HL-60 (cell line): ENCODE measurements at regions not wholly inside any gene's neighbourhood (a gene's known extent, or its start where the extent isn't known, plus 50 kb on each side); places are given as distances from the start of the nearest gene placed in this dataset.

Source experiments
- DNase-seq, 2 experiments: peaks; one replicate each; pipeline ENCODE4 v3.0.0-alpha.2; 2010 to 2020; ENCODE audit warnings: low read depth in 1 of 2, low spot score in 1 of 2
- H3K27ac ChIP-seq: fragments of 250-450 bp; sonication (Bioruptor Pico); replicated peaks from 2 replicates; pipeline ENCODE4 v1.5.1; 2020; ENCODE audit warnings: mild to moderate bottlenecking, moderate library complexity
- H3K27me3 ChIP-seq: fragments of 250-450 bp; sonication (Bioruptor Pico); 2 replicates; pipeline ENCODE4 v1.5.1; 2021; ENCODE audit warnings: mild to moderate bottlenecking, moderate library complexity; ENCODE audit not compliant: insufficient read depth, poor library complexity, severe bottlenecking
- H3K4me3 ChIP-seq: replicated peaks from 2 replicates; pipeline ENCODE4 v1.5.1; 2011; ENCODE audit warnings: mild to moderate bottlenecking, control low read depth, low read length; ENCODE audit not compliant: insufficient read depth
- CTCF ChIP-seq: IDR thresholded peaks from one replicate; pipeline ENCODE4 v1.5.1; 2011; ENCODE audit warnings: low read length, control low read depth, inconsistent platforms; ENCODE audit not compliant: insufficient read depth
- GABPA ChIP-seq: IDR thresholded peaks from 2 replicates; pipeline ENCODE4 v1.6.1; 2012; ENCODE audit warnings: low read depth
- POLR2AphosphoS5 ChIP-seq: IDR thresholded peaks from 2 replicates; pipeline ENCODE4 v1.6.1; 2012; ENCODE audit warnings: low read depth
- SPI1 ChIP-seq: IDR thresholded peaks from 2 replicates; pipeline ENCODE4 v1.6.1; 2012; ENCODE audit warnings: low read depth, mild to moderate bottlenecking, borderline replicate concordance
- TF ChIP-seq, protein P1 (sequence below): IDR thresholded peaks from 2 replicates; pipeline ENCODE4 v1.6.1; 2012; ENCODE audit warnings: low read depth; ENCODE audit not compliant: insufficient replicate concordance

DNA sequence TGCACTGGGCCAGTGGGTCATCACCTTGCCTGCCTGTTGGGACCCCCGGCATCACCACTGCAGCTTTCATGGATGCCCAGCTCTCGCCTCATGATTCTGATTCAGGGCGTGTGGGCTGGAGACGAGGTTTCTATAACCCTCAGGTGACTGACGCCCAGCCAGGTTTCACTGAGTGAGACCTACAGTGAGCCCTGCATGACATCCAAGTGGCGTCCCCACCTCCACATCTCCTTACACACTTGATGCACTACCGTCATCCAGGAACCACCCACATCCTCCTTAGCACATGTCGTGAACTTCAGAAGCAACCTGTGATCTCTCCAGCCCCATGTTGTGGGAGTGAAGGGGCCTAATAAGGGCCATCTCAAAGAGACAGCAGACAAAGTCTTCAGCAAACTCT lies 257.5 kb downstream of the CTTN start:
- H3K27ac ChIP-seq = no peak overlapping the region
- no peak overlapping the region for H3K4me3 ChIP-seq
- DNase-seq = no peak
- H3K27me3 ChIP-seq = no peaks in the 10 kb centered on the region
- no peak for TF ChIP-seq GABPA
- TF ChIP-seq POLR2AphosphoS5 = no peak
- TF ChIP-seq, protein P1, sequence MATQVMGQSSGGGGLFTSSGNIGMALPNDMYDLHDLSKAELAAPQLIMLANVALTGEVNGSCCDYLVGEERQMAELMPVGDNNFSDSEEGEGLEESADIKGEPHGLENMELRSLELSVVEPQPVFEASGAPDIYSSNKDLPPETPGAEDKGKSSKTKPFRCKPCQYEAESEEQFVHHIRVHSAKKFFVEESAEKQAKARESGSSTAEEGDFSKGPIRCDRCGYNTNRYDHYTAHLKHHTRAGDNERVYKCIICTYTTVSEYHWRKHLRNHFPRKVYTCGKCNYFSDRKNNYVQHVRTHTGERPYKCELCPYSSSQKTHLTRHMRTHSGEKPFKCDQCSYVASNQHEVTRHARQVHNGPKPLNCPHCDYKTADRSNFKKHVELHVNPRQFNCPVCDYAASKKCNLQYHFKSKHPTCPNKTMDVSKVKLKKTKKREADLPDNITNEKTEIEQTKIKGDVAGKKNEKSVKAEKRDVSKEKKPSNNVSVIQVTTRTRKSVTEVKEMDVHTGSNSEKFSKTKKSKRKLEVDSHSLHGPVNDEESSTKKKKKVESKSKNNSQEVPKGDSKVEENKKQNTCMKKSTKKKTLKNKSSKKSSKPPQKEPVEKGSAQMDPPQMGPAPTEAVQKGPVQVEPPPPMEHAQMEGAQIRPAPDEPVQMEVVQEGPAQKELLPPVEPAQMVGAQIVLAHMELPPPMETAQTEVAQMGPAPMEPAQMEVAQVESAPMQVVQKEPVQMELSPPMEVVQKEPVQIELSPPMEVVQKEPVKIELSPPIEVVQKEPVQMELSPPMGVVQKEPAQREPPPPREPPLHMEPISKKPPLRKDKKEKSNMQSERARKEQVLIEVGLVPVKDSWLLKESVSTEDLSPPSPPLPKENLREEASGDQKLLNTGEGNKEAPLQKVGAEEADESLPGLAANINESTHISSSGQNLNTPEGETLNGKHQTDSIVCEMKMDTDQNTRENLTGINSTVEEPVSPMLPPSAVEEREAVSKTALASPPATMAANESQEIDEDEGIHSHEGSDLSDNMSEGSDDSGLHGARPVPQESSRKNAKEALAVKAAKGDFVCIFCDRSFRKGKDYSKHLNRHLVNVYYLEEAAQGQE = no peak
- no peak for TF ChIP-seq CTCF
- no peak for TF ChIP-seq SPI1

DNA sequence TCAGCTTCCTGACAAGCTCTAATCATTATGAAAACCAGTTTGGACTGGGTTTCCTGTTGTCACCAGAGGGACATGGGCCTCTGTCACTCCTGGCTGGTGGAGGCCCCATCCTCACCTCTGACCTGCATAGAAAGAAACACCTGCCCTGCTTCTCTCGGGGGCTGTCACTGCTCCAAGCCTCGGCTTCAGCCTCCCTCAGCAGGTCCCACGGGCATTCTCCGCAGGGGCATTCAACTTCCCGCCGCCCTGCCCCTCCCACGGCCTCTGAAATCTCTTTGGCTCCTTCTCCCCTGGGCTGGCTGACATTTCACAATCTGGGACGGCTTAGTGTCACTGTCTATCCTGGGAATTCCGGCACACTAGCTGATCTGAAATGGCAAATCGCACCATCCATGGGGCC lies 257.9 kb downstream of the CTTN start:
- TF ChIP-seq, protein P1 = no peak
- TF ChIP-seq POLR2AphosphoS5 (no peak), GABPA (no peak), CTCF (no peak), SPI1 (no peak)
- DNase-seq = no peak
- Histone ChIP-seq H3K27ac (no peak overlapping the region), H3K27me3 (no peaks in the 10 kb centered on the region), H3K4me3 (no peak overlapping the region)

DNA sequence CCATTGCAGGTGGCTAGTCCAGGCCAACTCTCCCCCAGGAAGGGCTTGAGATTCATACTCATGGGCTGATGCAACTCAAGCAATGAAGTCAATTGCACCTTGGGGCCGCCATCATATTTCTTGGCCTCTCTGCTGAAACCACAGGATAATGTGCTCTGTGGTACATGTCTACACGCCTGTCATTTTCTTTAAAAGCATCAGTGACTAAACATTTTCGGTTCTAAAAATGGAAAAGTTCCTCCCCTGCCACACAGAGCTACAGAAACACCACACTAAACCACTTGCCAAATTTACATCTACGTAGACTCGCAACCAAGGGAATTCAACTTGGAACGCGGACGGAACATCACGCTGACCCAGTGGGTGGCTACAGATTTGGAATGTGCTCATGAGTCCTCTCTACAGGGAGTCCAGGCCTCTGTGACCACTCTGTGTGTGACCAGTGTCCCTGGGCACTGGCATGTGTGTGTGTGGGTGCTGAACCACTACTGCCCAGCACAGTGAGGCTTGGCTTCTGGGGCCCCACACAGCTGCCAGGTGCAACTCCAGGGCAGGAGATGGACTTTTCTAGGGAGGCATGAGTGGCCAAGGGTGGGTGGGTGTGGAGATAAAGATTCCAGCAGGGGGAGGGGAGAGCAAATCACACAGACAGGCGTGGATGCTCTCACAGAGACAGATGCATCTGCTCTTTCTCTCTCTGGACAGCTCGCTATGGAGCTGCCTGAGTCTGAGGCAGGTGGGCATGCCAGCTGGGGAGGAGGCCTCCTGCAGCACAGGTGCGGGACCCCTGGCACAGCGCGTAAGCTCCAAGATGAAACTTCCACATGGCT lies 261.9 kb downstream of the CTTN start:
- no peak overlapping the region for H3K4me3 ChIP-seq
- H3K27me3 ChIP-seq = peaks cover 15% of the 10 kb centered on the region
- TF ChIP-seq SPI1 = no peak
- no peak for TF ChIP-seq POLR2AphosphoS5
- TF ChIP-seq GABPA = no peak
- TF ChIP-seq, protein P1 = no peak
- TF ChIP-seq CTCF = no peak
- no peak overlapping the region for H3K27ac ChIP-seq
- DNase-seq = no peak
